Activated CD4-positive, alpha-beta T cell treated with anti-CD3 and anti-CD28 coated beads, Interleukin-10, Interleukin-2, amounts not matched to agents 100 ng/mL and 50 ng/mL, durations not matched to agents 16 hours and 8 hours (primary cell): ENCODE measurements at regions not wholly inside any gene's neighbourhood (a gene's known extent, or its start where the extent isn't known, plus 50 kb on each side); places are given as distances from the start of the nearest gene placed in this dataset.
"Not testable (repeated sequence)": the region's sequence is repeated elsewhere in the genome, so short reads cannot be mapped to it uniquely, and the experiment has no call there.

Experiments
- DNase-seq: peaks from one replicate; pipeline ENCODE4 v3.0.0-alpha.2; 2020

GRCh38 chr7:89934101-89934500 is 220.2 kb upstream of the STEAP1 start:
- no peak for DNase-seq

GRCh38 chr7:89943525-89944050 is 210.7 kb upstream of the STEAP1 start:
- DNase-seq, result no peak

GRCh38 chr7:89958525-89959068 is 195.7 kb upstream of the STEAP1 start:
- DNase-seq, result no peak

- no peak for DNase-seq
Observed at GRCh38 chr7:89966067-89966664, 188.1 kb upstream of the STEAP1 start.

- no peak for DNase-seq
Observed at GRCh38 chr7:89975577-89975976, 178.7 kb upstream of the STEAP1 start.

- DNase-seq, result no peak
Observed at GRCh38 chr7:89987665-89988064, 166.6 kb upstream of the STEAP1 start.

GRCh38 chr7:89988074-89988473 is 166.2 kb upstream of the STEAP1 start:
- no peak for DNase-seq

- DNase-seq, result no peak
Observed at GRCh38 chr7:89989454-89989853, 164.8 kb upstream of the STEAP1 start.

GRCh38 chr7:89994483-89994882 is 159.8 kb upstream of the STEAP1 start:
- DNase-seq, result no peak

- no peak for DNase-seq
Observed at GRCh38 chr7:89998554-89998953, 155.7 kb upstream of the STEAP1 start.

- no peak for DNase-seq
Observed at GRCh38 chr7:90005836-90006235, 148.4 kb upstream of the STEAP1 start.

GRCh38 chr7:90007001-90007654 is 147.1 kb upstream of the STEAP1 start:
- DNase-seq, result no peak

GRCh38 chr7:90007831-90008230 is 146.4 kb upstream of the STEAP1 start:
- no peak for DNase-seq

- DNase-seq, result no peak
Observed at GRCh38 chr7:90022213-90022612, 132.1 kb upstream of the STEAP1 start.

- no peak for DNase-seq
Observed at GRCh38 chr7:90025771-90026170, 128.5 kb upstream of the STEAP1 start.

- DNase-seq, result no peak
Observed at GRCh38 chr7:90033850-90034249, 120.4 kb upstream of the STEAP1 start.

- DNase-seq, result no peak
Observed at GRCh38 chr7:90053094-90053493, 101.2 kb upstream of the STEAP1 start.

- DNase-seq, result no peak
Observed at GRCh38 chr7:90061077-90061476, 93.2 kb upstream of the STEAP1 start.

- DNase-seq, result no peak
Observed at GRCh38 chr7:90064370-90064769, 89.9 kb upstream of the STEAP1 start.

- no peak for DNase-seq
Observed at GRCh38 chr7:90067171-90067570, 87.1 kb upstream of the STEAP1 start.

GRCh38 chr7:90070238-90070637 is 84.0 kb upstream of the STEAP1 start:
- DNase-seq, result not testable (repeated sequence)

- DNase-seq, result no peak
Observed at GRCh38 chr7:90078921-90079320, 75.3 kb upstream of the STEAP1 start.

GRCh38 chr7:90081621-90082020 is 72.6 kb upstream of the STEAP1 start:
- DNase-seq, result no peak

- no peak for DNase-seq
Observed at GRCh38 chr7:90092506-90092905, 61.8 kb upstream of the STEAP1 start.

GRCh38 chr7:90094030-90094429 is 60.2 kb upstream of the STEAP1 start:
- DNase-seq, result no peak
